Natural killer cell (primary cell): ENCODE measurements at regions not wholly inside any gene's neighbourhood (a gene's known extent, or its start where the extent isn't known, plus 50 kb on each side); places are given as distances from the start of the nearest gene placed in this dataset.
"Not testable (repeated sequence)": the region's sequence is repeated elsewhere in the genome, so short reads cannot be mapped to it uniquely, and the experiment has no call there.

Experiments
- ATAC-seq, 3 donors: fragments of 150-1000 bp in 2 of 3; fragments of 200-7000 bp in 1 of 3; cut with Tn5 transposase; 1 replicate in 1 of 3; 2 replicates in 2 of 3; pipeline ENCODE4 v1.10.0; 2021; ENCODE audit warnings: mild to moderate bottlenecking in 2 of 3, moderate library complexity in 2 of 3
- DNase-seq, 2 donors: peaks; one replicate each; pipeline versions ENCODE4 v3.0.0 to v3.0.0-alpha.2; 2013 to 2021; ENCODE audit warnings: mixed read lengths in 1 of 2
- H3K27ac ChIP-seq: one replicate; pipeline ENCODE4 v1.5.1; 2013; ENCODE audit warnings: mild to moderate bottlenecking, low read length
- H3K27me3 ChIP-seq: one replicate; pipeline ENCODE4 v1.6.1; 2013; ENCODE audit warnings: low read length; ENCODE audit not compliant: control insufficient read depth, insufficient read depth
- H3K36me3 ChIP-seq: one replicate; pipeline ENCODE4 v1.6.1; 2013; ENCODE audit warnings: low read length; ENCODE audit not compliant: control insufficient read depth, insufficient read depth
- H3K4me1 ChIP-seq: one replicate; pipeline ENCODE4 v1.6.1; 2013; ENCODE audit warnings: low read length; ENCODE audit not compliant: control insufficient read depth, insufficient read depth
- H3K4me3 ChIP-seq: one replicate; pipeline ENCODE4 v1.5.1; 2013; ENCODE audit warnings: low read length
- H3K9me3 ChIP-seq: one replicate; pipeline ENCODE4 v1.6.1; 2013; ENCODE audit warnings: low read length; ENCODE audit not compliant: control insufficient read depth, insufficient read depth
- H3K27ac Mint-ChIP-seq, 2 donors: one replicate each; pipeline ENCODE4 v1.8.0; 2022; ENCODE audit warnings: mild to moderate bottlenecking in 2 of 2, mixed read lengths in 2 of 2, moderate library complexity in 1 of 2
- H3K27me3 Mint-ChIP-seq, 2 donors: one replicate each; pipeline ENCODE4 v1.8.0; 2022; ENCODE audit warnings: low read depth in 2 of 2, mixed read lengths in 2 of 2
- H3K36me3 Mint-ChIP-seq: one replicate; pipeline ENCODE4 v1.8.0; 2022; ENCODE audit warnings: mixed read lengths
- H3K4me1 Mint-ChIP-seq, 2 donors: one replicate each; pipeline ENCODE4 v1.8.0; 2022; ENCODE audit warnings: mixed read lengths in 2 of 2
- H3K4me3 Mint-ChIP-seq: one replicate; pipeline ENCODE4 v1.8.0; 2022; ENCODE audit warnings: mild to moderate bottlenecking, moderate library complexity, mixed read lengths
- H3K9me3 Mint-ChIP-seq, 2 donors: one replicate each; pipeline ENCODE4 v1.8.0; 2022; ENCODE audit warnings: mixed read lengths in 2 of 2
- WGBS: methylation state at CpG from one replicate; pipeline ENCODE4 v1.1.7; 2013; ENCODE audit warnings: missing lambda C conversion rate; ENCODE audit not compliant: insufficient coverage; 5-methylcytosine and 5-hydroxymethylcytosine counted together
- intact Hi-C: fragments of 100-400 bp; cut with micrococcal nuclease; formaldehyde crosslinking; loops from one replicate; pipeline ENCODE4 v1.14.2; 2022
- TF ChIP-seq, protein P1 (sequence below): fragments of 200-600 bp; IDR thresholded peaks from one replicate; pipeline ENCODE4 v1.8.0; 2022; ENCODE audit warnings: antibody characterized with exemption

DNA sequence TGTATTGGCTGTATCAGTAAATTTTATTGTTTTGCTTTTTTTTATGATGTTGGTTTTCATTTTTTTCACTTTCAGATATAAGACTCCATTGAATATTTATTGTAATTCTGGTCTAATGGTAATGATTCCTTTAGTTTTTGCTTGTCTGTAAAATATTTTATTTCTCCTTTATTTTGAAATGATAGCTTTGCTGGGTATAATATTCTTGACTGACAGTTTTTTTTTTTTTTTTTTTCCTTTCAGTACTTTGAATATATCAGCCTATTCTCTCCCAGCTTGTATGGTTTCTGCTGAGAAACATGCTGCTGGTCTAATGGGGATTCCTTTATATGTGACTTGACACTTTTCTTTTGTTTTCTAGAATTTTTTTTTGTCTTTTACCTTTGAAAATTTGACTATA is 195.1 kb upstream of the SLC38A2 start:
- no peak overlapping the region for H3K4me3 ChIP-seq
- TF ChIP-seq, protein P1, sequence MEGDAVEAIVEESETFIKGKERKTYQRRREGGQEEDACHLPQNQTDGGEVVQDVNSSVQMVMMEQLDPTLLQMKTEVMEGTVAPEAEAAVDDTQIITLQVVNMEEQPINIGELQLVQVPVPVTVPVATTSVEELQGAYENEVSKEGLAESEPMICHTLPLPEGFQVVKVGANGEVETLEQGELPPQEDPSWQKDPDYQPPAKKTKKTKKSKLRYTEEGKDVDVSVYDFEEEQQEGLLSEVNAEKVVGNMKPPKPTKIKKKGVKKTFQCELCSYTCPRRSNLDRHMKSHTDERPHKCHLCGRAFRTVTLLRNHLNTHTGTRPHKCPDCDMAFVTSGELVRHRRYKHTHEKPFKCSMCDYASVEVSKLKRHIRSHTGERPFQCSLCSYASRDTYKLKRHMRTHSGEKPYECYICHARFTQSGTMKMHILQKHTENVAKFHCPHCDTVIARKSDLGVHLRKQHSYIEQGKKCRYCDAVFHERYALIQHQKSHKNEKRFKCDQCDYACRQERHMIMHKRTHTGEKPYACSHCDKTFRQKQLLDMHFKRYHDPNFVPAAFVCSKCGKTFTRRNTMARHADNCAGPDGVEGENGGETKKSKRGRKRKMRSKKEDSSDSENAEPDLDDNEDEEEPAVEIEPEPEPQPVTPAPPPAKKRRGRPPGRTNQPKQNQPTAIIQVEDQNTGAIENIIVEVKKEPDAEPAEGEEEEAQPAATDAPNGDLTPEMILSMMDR: no peak
- peaks cover 15% of the 10 kb centered on the region for H3K9me3 ChIP-seq
- no peaks in the 10 kb centered on the region for H3K4me1 ChIP-seq
- DNase-seq: no peak
- H3K4me3 Mint-ChIP-seq: no peak overlapping the region
- no peaks in the 10 kb centered on the region for H3K27me3 Mint-ChIP-seq
- no peaks in the 10 kb centered on the region for H3K27me3 ChIP-seq
- peaks cover 46% of the 10 kb centered on the region for H3K36me3 Mint-ChIP-seq
- H3K27ac ChIP-seq: no peak overlapping the region
- peaks cover 14 to 21% of the 10 kb centered on the region in 2 donors for H3K4me1 Mint-ChIP-seq
- no peak for ATAC-seq
- H3K36me3 ChIP-seq: no peaks in the 10 kb centered on the region
- intact Hi-C loops: no loop called here
- peaks cover 13 to 22% of the 10 kb centered on the region in 2 donors for H3K9me3 Mint-ChIP-seq
- H3K27ac Mint-ChIP-seq: no peak overlapping the region

DNA sequence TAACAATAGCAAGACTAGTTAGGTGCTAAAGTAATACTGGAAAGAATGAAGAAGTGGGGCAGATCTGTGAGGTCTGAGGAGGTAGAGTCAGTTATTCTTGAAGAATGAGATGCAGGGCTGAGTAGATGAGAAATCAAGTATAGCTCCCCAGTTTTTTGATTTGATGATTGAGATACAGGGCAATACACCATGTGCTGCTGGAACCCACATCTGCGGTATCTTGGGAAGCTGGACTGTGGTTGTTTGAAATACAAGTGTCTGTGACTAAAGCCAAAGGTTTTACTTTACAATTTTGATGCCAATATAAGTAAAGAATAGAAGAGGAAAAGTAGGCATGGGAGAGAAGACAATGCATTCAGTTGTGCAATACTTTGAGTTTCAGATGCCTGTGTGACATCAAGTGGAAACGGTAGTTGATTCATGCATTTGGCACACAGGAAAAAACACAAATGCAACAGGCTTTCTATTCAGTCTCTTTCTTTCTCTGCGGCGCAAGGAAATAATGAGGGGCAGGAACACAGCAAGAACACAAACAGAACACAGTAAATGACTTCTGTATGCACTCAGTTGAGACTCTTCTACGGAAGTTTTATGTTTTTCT is 190.2 kb upstream of the SLC38A2 start:
- H3K9me3 Mint-ChIP-seq: peaks cover 12 to 18% of the 10 kb centered on the region in 2 donors
- peaks cover 31% of the 10 kb centered on the region for H3K36me3 Mint-ChIP-seq
- H3K4me1 Mint-ChIP-seq: peaks cover 13 to 14% of the 10 kb centered on the region in 2 donors
- WGBS: 80% methylated on average over 4 of the region's 5 CpGs
- Histone ChIP-seq H3K4me1 (no peaks in the 10 kb centered on the region), H3K4me3 (no peak overlapping the region), H3K9me3 (peaks cover under 1% of the 10 kb centered on the region), H3K27me3 (no peaks in the 10 kb centered on the region), H3K27ac (no peak overlapping the region), H3K36me3 (no peaks in the 10 kb centered on the region)
- intact Hi-C loops: loop anchor here (5.0 kb wide), 1 partner anchor 90 kb away; no protein-coding TSS in a partner anchor
- H3K4me3 Mint-ChIP-seq: no peak overlapping the region
- no peak for ATAC-seq
- DNase-seq: no peak
- H3K27ac Mint-ChIP-seq: no peak overlapping the region
- no peaks in the 10 kb centered on the region for H3K27me3 Mint-ChIP-seq
- TF ChIP-seq, protein P1: no peak

DNA sequence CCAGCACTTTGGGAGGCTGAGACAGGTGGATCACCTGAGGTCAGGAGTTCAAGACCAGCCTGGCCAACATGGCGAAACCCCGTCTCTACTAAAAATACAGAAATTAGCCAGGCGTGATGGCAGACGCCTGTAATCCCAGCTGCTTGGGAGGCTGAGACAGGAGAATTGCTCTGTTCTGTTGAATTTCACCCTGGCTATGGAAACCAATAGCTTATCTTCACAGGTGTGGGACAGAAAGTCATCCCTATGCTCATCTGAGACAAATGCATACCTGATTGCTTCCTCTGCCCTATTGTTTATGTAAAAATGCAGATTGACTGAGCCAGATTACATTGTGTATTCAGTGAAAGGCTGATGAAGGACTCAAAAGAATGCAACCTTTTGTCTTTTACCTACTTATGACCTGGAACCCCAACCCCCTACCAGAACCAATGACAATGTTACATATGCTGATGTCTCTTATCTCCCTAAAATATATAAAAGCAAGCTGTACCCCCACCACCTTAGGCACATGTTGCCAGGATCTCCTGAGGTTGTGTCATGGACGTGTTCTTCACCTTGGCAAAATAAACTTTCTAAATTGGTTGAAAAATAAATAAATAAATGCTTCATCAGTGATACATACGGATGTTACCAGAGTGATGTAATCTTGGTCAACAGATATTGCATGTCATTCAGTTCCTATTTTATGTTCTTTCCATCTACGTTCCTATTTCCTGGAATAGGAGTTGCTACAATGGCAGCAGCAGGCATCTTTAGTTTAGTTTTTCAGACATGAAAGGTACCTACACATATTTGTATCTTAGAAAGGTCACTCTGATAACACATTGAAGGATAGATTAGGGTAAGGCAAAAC is 189.4 kb upstream of the SLC38A2 start:
- H3K4me1 ChIP-seq, H3K4me3 ChIP-seq, H3K27ac ChIP-seq, H3K27me3 ChIP-seq, H3K4me3 Mint-ChIP-seq, H3K36me3 ChIP-seq, DNase-seq, ATAC-seq, H3K27ac Mint-ChIP-seq, H3K9me3 ChIP-seq, H3K27me3 Mint-ChIP-seq: not testable (repeated sequence)
- intact Hi-C loops: loop anchor here (5.0 kb wide), 1 partner anchor 90 kb away; no protein-coding TSS in a partner anchor
- H3K9me3 Mint-ChIP-seq: peaks cover 12% of the 10 kb centered on the region in 2 donors
- 95% methylated on average over 6 of the region's 7 CpGs for WGBS
- H3K36me3 Mint-ChIP-seq: peaks cover 24% of the 10 kb centered on the region
- peaks cover 13 to 14% of the 10 kb centered on the region in 2 donors for H3K4me1 Mint-ChIP-seq

DNA sequence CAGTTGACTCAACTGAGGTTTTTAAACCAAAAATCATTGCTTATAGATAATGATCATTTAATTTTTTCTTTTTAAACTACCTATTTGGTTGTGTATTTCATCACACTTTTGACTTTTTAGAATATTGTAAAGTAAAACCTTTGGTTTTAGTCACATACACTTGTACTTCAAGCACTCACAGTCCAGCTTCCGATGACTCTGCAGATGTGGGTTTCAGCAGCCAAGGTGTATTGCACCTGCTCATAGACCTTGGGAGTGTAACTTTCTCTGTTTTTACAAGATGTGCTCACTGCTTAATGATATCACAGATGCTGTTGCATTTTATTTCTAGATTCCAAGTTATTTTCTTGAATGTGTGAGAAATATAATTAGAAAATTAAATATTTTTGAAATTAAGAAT is 188.3 kb upstream of the SLC38A2 start:
- Histone ChIP-seq H3K9me3 (no peaks in the 10 kb centered on the region), H3K27ac (no peak overlapping the region), H3K4me3 (no peak overlapping the region), H3K4me1 (no peaks in the 10 kb centered on the region), H3K27me3 (no peaks in the 10 kb centered on the region), H3K36me3 (no peaks in the 10 kb centered on the region)
- H3K36me3 Mint-ChIP-seq: peaks cover 13% of the 10 kb centered on the region
- H3K27me3 Mint-ChIP-seq: no peaks in the 10 kb centered on the region
- H3K4me1 Mint-ChIP-seq: peaks cover 13 to 18% of the 10 kb centered on the region in 2 donors
- peaks cover 4 to 5% of the 10 kb centered on the region in 2 donors for H3K9me3 Mint-ChIP-seq
- DNase-seq (no peak), ATAC-seq (no peak)
- WGBS: 100% methylated on average over 1 of the region's 1 CpG
- H3K27ac Mint-ChIP-seq: no peak overlapping the region
- intact Hi-C loops: loop anchor here (5.0 kb wide), 1 partner anchor 89 kb away; no protein-coding TSS in a partner anchor
- H3K4me3 Mint-ChIP-seq: no peak overlapping the region
- TF ChIP-seq, protein P1: no peak
